Spleen (tissue), 7 donors: ENCODE measurements at regions not wholly inside any gene's neighbourhood (a gene's known extent, or its start where the extent isn't known, plus 50 kb on each side); places are given as distances from the start of the nearest gene placed in this dataset.

Experiments used
- CTCF ChIP-seq, 11 experiments: fragments of 200-600 bp in 7 of 11; fragments of 450-650 bp in 4 of 11; sonication (generic) in 4 of 11; IDR thresholded peaks in 8 of 11; conservative IDR thresholded peaks in 3 of 11; 1 replicate in 7 of 11; 2 replicates in 4 of 11; pipeline versions ENCODE4 v1.4.0 to v1.8.0; 2016 to 2021; ENCODE audit warnings: antibody characterized with exemption in 11 of 11, inconsistent platforms in 4 of 11, mild to moderate bottlenecking in 1 of 11
- POLR2A ChIP-seq, 3 donors: fragments of 450-650 bp; IDR thresholded peaks; one replicate each; pipeline ENCODE4 v1.5.1; 2017; ENCODE audit warnings: antibody characterized with exemption in 3 of 3, mild to moderate bottlenecking in 1 of 3
- POLR2AphosphoS5 ChIP-seq, 3 donors: sonication (generic); formaldehyde crosslinking; IDR thresholded peaks; one replicate each; pipeline ENCODE4 v1.5.1; 2017; ENCODE audit warnings: antibody characterized with exemption in 3 of 3
- donor health status: DM: no; HTN: no; CAD: no; lungs with moderate emphysema.
- donor health status: DM: no; HTN: no; CAD: no.
- donor health status: DM: no; HTN: no; CAD: no.

GRCh38 chr21:27108701-27109100 is 141.8 kb upstream of the ADAMTS5 start:
- TF ChIP-seq POLR2A (IDR thresholded peaks at IDR 0.05) (no peak), CTCF (IDR thresholded peaks at IDR 0.05 in 8 of 11, conservative IDR thresholded peaks at IDR 0.05 in 3 of 11) (no peak), POLR2AphosphoS5 (IDR thresholded peaks at IDR 0.05) (no peak)
